HepG2 (cell line): ENCODE measurements at regions not wholly inside any gene's neighbourhood (a gene's known extent, or its start where the extent isn't known, plus 50 kb on each side); places are given as distances from the start of the nearest gene placed in this dataset.

Source experiments
- ATAC-seq: fragments of 200-7000 bp; cut with Tn5 transposase; 3 replicates; pipeline ENCODE4 v1.9.1; 2020; ENCODE audit warnings: mild to moderate bottlenecking, moderate library complexity
- BruUV-seq: library from RNA; stranded (reverse); fragments of 400-500 nt; replicated peaks from 2 replicates; lab custom pipeline; 2021; lab: Mats Ljungman, UMichigan
- CTCF ChIA-PET: fragments of 300-600 bp; formaldehyde crosslinking; extraction: SDS; loops from one replicate; lab custom pipeline; 2021; ENCODE audit warnings: low total read pairs, inconsistent platforms, low intra/inter-chr PET ratio; lab: Yijun Ruan, JAX
- POLR2A ChIA-PET: fragments of 350-600 bp; sonication (Branson Sonifier 250); formaldehyde crosslinking; loops from one replicate; lab custom pipeline; 2020; ENCODE audit warnings: antibody characterized with exemption, inconsistent platforms; lab: Yijun Ruan, JAX
- DNase-seq: peaks from one replicate; pipeline ENCODE4 v3.0.0-alpha.2; 2015; ENCODE audit warnings: low spot score
- FAIRE-seq: peaks from 3 replicates; lab custom pipeline; 2011; peaks lifted over from hg19 to GRCh38; lab: Jason Lieb, UNC
- H2AFZ ChIP-seq: one replicate; pipeline ENCODE4 v1.6.1; 2011; ENCODE audit warnings: low read length, inconsistent platforms
- H3K27ac ChIP-seq: fragments of 300-600 bp; 3 replicates; pipeline ENCODE4 v1.8.0; 2011; ENCODE audit warnings: mixed run types, mild to moderate bottlenecking, mixed read lengths, low read length, inconsistent platforms; ENCODE audit not compliant: insufficient read depth; ENCODE audit errors: extremely low read length
- H3K27me3 ChIP-seq, 2 experiments: fragments of 200-600 bp in 1 of 2; 2 replicates in 1 of 2; 3 replicates in 1 of 2; pipeline versions ENCODE4 v1.6.0 to v1.8.0; 2011; ENCODE audit warnings: low read length in 2 of 2, mild to moderate bottlenecking in 2 of 2, moderate library complexity in 2 of 2, inconsistent platforms in 1 of 2; ENCODE audit not compliant: insufficient read depth in 2 of 2, control insufficient read depth in 1 of 2
- H3K36me3 ChIP-seq, 2 experiments: fragments of 200-600 bp in 1 of 2; replicated peaks in 1 of 2; 2 replicates in 1 of 2; 3 replicates in 1 of 2; pipeline versions ENCODE4 v1.5.1 to v1.8.0; 2011; ENCODE audit warnings: low read length in 2 of 2, inconsistent platforms in 1 of 2; ENCODE audit not compliant: insufficient read depth in 2 of 2, control insufficient read depth in 1 of 2
- H3K4me1 ChIP-seq: 2 replicates; pipeline ENCODE4 v1.5.1; 2012; ENCODE audit warnings: low read length, inconsistent platforms; ENCODE audit not compliant: insufficient read depth
- H3K4me2 ChIP-seq: 2 replicates; pipeline ENCODE4 v1.6.0; 2011; ENCODE audit warnings: low read depth, low read length, inconsistent platforms
- H3K4me3 ChIP-seq, 3 experiments: fragments of 200-600 bp in 1 of 3; sonication (generic), shearing (Covaris generic) in 1 of 3; replicated peaks in 1 of 3; 2 replicates each; pipeline ENCODE4 v1.5.1; 2011 to 2016; ENCODE audit warnings: low read length in 3 of 3, inconsistent platforms in 2 of 3, low read depth in 2 of 3, mild to moderate bottlenecking in 2 of 3, control low read depth in 1 of 3, mixed read lengths in 1 of 3; ENCODE audit not compliant: insufficient read depth in 1 of 3
- H3K79me2 ChIP-seq: one replicate; pipeline ENCODE4 v1.6.1; 2011; ENCODE audit warnings: low read length, inconsistent platforms; ENCODE audit not compliant: insufficient read depth
- H3K9ac ChIP-seq: 2 replicates; pipeline ENCODE4 v1.6.0; 2011; ENCODE audit warnings: mild to moderate bottlenecking, low read depth, low read length, inconsistent platforms; ENCODE audit not compliant: insufficient read depth
- H3K9me3 ChIP-seq: 2 replicates; pipeline ENCODE4 v1.5.1; 2012; ENCODE audit warnings: mild to moderate bottlenecking, low read length
- H4K20me1 ChIP-seq: 2 replicates; pipeline ENCODE4 v1.6.0; 2011; ENCODE audit warnings: inconsistent platforms, mild to moderate bottlenecking, low read length, moderate library complexity; ENCODE audit not compliant: insufficient read depth
- AGO1 ChIP-seq: fragments of 200-400 bp; formaldehyde crosslinking; IDR thresholded peaks from 2 replicates; pipeline ENCODE4 v1.6.1; 2017; ENCODE audit warnings: mild to moderate bottlenecking, low read depth, low read length, moderate library complexity; ENCODE audit not compliant: poor library complexity, severe bottlenecking
- CBX2 ChIP-seq, 2 experiments: fragments of 200-600 bp in 1 of 2; sonication (generic); formaldehyde crosslinking in 1 of 2; IDR thresholded peaks; 2 replicates each; pipeline versions ENCODE4 v1.7.0 to v1.8.1; 2018 to 2022; ENCODE audit warnings: low read depth in 2 of 2, low read length in 1 of 2, mild to moderate bottlenecking in 1 of 2, missing genetic modification reagents in 1 of 2
- CCAR2 ChIP-seq: fragments of 200-400 bp; formaldehyde crosslinking; optimal IDR thresholded peaks from 2 replicates; pipeline ENCODE3; 2018; ENCODE audit warnings: low read depth, mild to moderate bottlenecking, low read length, moderate library complexity
- FOXP1 ChIP-seq, 2 experiments: fragments of 450-650 bp in 1 of 2; IDR thresholded peaks; 2 replicates each; pipeline ENCODE4 v1.6.1; 2017 to 2018; ENCODE audit warnings: antibody characterized with exemption in 1 of 2
- IKZF5 ChIP-seq: IDR thresholded peaks from 2 replicates; pipeline ENCODE4 v1.6.1; 2018; ENCODE audit warnings: missing genetic modification reagents, mild to moderate bottlenecking, missing compliant biosample characterization
- KDM3A ChIP-seq: IDR thresholded peaks from 2 replicates; pipeline ENCODE4 v1.6.1; 2018; ENCODE audit warnings: low read depth, missing compliant biosample characterization
- PCBP1 ChIP-seq: fragments of 200-400 bp; formaldehyde crosslinking; IDR thresholded peaks from 2 replicates; pipeline ENCODE4 v1.6.1; 2017; ENCODE audit warnings: mild to moderate bottlenecking, low read depth, low read length, borderline replicate concordance
- REXO4 ChIP-seq: sonication (generic); formaldehyde crosslinking; IDR thresholded peaks from 2 replicates; pipeline ENCODE4 v1.8.0; 2022; ENCODE audit warnings: missing genetic modification reagents, mild to moderate bottlenecking, borderline replicate concordance
- SAFB2 ChIP-seq: sonication (generic); formaldehyde crosslinking; IDR thresholded peaks from 2 replicates; pipeline ENCODE4 v1.5.1; 2020; ENCODE audit warnings: missing genetic modification reagents, low read depth, mild to moderate bottlenecking, borderline replicate concordance
- SOX13 ChIP-seq, 3 experiments: fragments of 450-650 bp in 1 of 3; sonication (generic) in 1 of 3; formaldehyde crosslinking in 1 of 3; IDR thresholded peaks in 2 of 3; conservative IDR thresholded peaks in 1 of 3; 2 replicates each; pipeline versions ENCODE4 v1.5.0 to v1.6.1; 2016 to 2020; ENCODE audit warnings: antibody characterized with exemption in 1 of 3, mild to moderate bottlenecking in 1 of 3, missing compliant biosample characterization in 1 of 3, missing genetic modification reagents in 1 of 3, moderate library complexity in 1 of 3
- ZBTB46 ChIP-seq: sonication (generic); formaldehyde crosslinking; IDR thresholded peaks from 2 replicates; pipeline ENCODE4 v1.4.0; 2020; ENCODE audit warnings: mild to moderate bottlenecking, missing genetic modification reagents, borderline replicate concordance
- ZNF367 ChIP-seq: sonication (generic); formaldehyde crosslinking; IDR thresholded peaks from 2 replicates; pipeline ENCODE4 v1.4.0; 2020; ENCODE audit warnings: missing genetic modification reagents, borderline replicate concordance
- ZNF382 ChIP-seq: sonication (generic); formaldehyde crosslinking; IDR thresholded peaks from 2 replicates; pipeline ENCODE4 v1.5.0; 2020; ENCODE audit warnings: missing genetic modification reagents, mild to moderate bottlenecking, borderline replicate concordance
- ZNF556 ChIP-seq: sonication (generic); formaldehyde crosslinking; IDR thresholded peaks from 2 replicates; pipeline ENCODE4 v1.4.0; 2020; ENCODE audit warnings: mild to moderate bottlenecking, missing genetic modification reagents, borderline replicate concordance
- ZNF75D ChIP-seq: sonication (generic); formaldehyde crosslinking; IDR thresholded peaks from 2 replicates; pipeline ENCODE4 v1.8.1; 2023; ENCODE audit warnings: missing genetic modification reagents, mild to moderate bottlenecking, borderline replicate concordance
- ZSCAN31 ChIP-seq: sonication (generic); formaldehyde crosslinking; IDR thresholded peaks from 2 replicates; pipeline ENCODE4 v1.5.0; 2020; ENCODE audit warnings: low read depth, mild to moderate bottlenecking, missing genetic modification reagents
- WGBS: methylation state at CpG from one replicate; pipeline ENCODE4 v1.1.6; 2017; ENCODE audit warnings: low lambda C conversion rate; 5-methylcytosine and 5-hydroxymethylcytosine counted together
- in situ Hi-C: cut with HindIII; loops from 2 replicates; pipeline ENCODE4 v1.10.0; 2017; ENCODE audit warnings: low pct_unique_long_range_greater_than_20kb; ENCODE audit not compliant: extremely low pct_ligation_motif_present
- intact Hi-C: fragments of 100-400 bp; cut with micrococcal nuclease; formaldehyde crosslinking; loops from one replicate; pipeline ENCODE4 v1.10.0; 2022; ENCODE audit not compliant: unreplicated experiment
- TF ChIP-seq, protein P1 (sequence below): sonication (generic); formaldehyde crosslinking; IDR thresholded peaks from 2 replicates; pipeline ENCODE4 v1.5.0; 2020; ENCODE audit warnings: mild to moderate bottlenecking, missing genetic modification reagents

GRCh38 chr11:111000400-111001080, 245.0 kb upstream of the POU2AF2 start:
- TF ChIP-seq KDM3A (CRISPR knock-in tag) (no peak), ZBTB46 (no peak), CCAR2 (no peak), ZNF382 (CRISPR knock-in tag) (no peak), REXO4 (CRISPR knock-in tag) (no peak), ZNF556 (CRISPR knock-in tag) (no peak), IKZF5 (CRISPR knock-in tag) (no peak), ZNF367 (CRISPR knock-in tag) (no peak), AGO1 (no peak), ZNF75D (CRISPR knock-in tag) (no peak), PCBP1 (no peak), FOXP1 (IDR thresholded peaks at IDR 0.05) (no peak), FOXP1 (CRISPR knock-in tag; IDR thresholded peaks at IDR 0.05) (no peak), CBX2 (IDR thresholded peaks at IDR 0.05; ENCODE audit: low read depth, low read length) (no peak), CBX2 (CRISPR knock-in tag; IDR thresholded peaks at IDR 0.05; ENCODE audit: low read depth) (no peak), ZSCAN31 (CRISPR knock-in tag) (no peak), SOX13 (IDR thresholded peaks at IDR 0.05) (no peak), SOX13 (CRISPR knock-in tag; conservative IDR thresholded peaks at IDR 0.05 in 1 of 2, IDR thresholded peaks at IDR 0.05 in 1 of 2) (no peak), SAFB2 (CRISPR knock-in tag) (no peak)
- TF ChIP-seq, protein P1, sequence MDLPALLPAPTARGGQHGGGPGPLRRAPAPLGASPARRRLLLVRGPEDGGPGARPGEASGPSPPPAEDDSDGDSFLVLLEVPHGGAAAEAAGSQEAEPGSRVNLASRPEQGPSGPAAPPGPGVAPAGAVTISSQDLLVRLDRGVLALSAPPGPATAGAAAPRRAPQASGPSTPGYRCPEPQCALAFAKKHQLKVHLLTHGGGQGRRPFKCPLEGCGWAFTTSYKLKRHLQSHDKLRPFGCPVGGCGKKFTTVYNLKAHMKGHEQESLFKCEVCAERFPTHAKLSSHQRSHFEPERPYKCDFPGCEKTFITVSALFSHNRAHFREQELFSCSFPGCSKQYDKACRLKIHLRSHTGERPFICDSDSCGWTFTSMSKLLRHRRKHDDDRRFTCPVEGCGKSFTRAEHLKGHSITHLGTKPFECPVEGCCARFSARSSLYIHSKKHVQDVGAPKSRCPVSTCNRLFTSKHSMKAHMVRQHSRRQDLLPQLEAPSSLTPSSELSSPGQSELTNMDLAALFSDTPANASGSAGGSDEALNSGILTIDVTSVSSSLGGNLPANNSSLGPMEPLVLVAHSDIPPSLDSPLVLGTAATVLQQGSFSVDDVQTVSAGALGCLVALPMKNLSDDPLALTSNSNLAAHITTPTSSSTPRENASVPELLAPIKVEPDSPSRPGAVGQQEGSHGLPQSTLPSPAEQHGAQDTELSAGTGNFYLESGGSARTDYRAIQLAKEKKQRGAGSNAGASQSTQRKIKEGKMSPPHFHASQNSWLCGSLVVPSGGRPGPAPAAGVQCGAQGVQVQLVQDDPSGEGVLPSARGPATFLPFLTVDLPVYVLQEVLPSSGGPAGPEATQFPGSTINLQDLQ (CRISPR knock-in tag): no peak
- intact Hi-C loops: loop anchor here (5.0 kb wide), 1 partner anchor 1432 kb away; no protein-coding TSS in a partner anchor

More at GRCh38 chr11:111000400-111001080, 245.0 kb upstream of the POU2AF2 start:
- 20% methylated on average over 7 of the region's 7 CpGs for WGBS
- ChIA-PET CTCF (no interaction called here), POLR2A (no interaction called here)
- Histone ChIP-seq H3K27me3 (no peaks in the 10 kb centered on the region; a peak in 1 of 5 replicates), H3K9ac (no peak overlapping the region), H3K4me3 (no peak overlapping the region), H3K27ac (no peak overlapping the region), H3K4me2 (no peak overlapping the region), H3K4me1 (no peaks in the 10 kb centered on the region), H3K9me3 (no peaks in the 10 kb centered on the region), H2AFZ (no peak overlapping the region), H3K36me3 (no peaks in the 10 kb centered on the region), H3K79me2 (no peaks in the 10 kb centered on the region), H4K20me1 (no peaks in the 10 kb centered on the region)
- BruUV-seq: no TSS peak
- ATAC-seq: no peak
- no peak for FAIRE-seq
- no peak for DNase-seq
- in situ Hi-C loops: no loop called here
